AG08395 (cell line): ENCODE measurements at regions not wholly inside any gene's neighbourhood (a gene's known extent, or its start where the extent isn't known, plus 50 kb on each side); places are given as distances from the start of the nearest gene placed in this dataset.
"Not testable (repeated sequence)": the region's sequence is repeated elsewhere in the genome, so short reads cannot be mapped to it uniquely, and the experiment has no call there.

ENCODE experiments used
- DNase-seq: peaks from one replicate; pipeline ENCODE4 v3.0.0; 2012; ENCODE audit warnings: mixed read lengths, low spot score

DNA sequence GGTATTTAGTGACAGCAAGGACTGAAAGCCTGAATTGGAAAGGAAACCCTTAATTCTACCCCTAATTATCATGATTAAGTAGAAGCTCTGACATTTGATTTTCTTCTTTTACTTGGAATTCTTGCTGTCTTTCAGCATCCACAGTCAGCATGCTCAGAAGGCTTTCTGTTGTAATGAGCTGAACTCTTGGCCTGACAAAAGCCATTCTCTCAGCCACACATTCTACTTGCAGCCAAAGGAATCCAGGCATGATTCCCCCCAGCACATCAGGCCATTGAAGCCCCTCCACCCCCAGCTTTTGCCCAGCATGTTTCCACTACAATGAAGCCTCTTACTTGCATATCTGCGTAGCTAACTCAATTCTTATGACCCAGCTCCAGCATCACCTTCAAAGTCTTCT, 94.3 kb upstream of the FRMD4A start:
- no peak for DNase-seq

DNA sequence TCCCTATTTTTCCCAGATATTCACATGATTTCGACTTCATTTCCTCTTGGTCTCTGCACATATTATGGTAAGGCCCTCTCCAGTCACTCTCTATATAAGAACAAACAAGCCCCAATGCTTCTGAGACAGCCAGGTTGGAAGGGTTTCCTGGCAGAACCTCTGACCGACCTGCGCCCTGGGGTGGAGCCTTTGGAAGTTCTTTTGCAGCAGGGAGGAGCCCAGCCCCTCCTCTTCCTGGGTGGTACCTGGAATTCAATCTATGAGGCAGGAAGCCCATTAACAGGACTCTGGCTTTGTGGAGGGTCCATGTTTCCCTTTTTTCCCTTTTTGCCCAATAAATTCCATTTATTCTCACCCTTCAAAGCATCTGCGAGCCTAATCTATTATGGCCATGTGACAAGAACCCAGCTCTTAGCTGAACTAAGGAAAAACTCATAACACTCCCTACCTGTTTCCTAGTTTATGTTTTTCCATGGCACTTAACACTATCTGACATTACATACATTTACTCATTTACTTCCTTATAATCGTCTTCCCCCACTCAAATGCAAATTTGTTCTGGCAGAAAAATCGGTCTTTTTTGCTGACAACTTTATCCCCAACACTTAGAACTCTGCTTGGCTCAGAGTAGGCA, 92.5 kb upstream of the FRMD4A start:
- no peak for DNase-seq

DNA sequence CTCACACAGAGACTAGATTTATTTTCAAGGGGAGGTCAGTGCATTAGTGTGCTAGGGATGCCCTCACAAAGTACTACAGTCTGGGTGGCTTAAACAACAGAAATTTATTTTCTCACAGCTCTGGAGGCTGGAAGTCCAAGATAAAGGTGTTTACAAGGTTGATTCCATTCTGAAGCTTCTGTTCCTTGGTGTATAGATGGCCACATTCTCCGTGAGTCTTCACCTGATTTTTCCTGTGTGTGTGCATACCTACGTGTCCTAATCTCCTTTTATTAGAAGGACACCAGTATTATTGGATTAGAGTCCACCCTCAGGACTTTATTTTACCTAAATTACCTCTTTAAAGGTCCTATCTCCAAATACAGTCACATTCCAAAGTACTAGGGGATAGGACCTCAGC, 91.7 kb upstream of the FRMD4A start:
- no peak for DNase-seq

DNA sequence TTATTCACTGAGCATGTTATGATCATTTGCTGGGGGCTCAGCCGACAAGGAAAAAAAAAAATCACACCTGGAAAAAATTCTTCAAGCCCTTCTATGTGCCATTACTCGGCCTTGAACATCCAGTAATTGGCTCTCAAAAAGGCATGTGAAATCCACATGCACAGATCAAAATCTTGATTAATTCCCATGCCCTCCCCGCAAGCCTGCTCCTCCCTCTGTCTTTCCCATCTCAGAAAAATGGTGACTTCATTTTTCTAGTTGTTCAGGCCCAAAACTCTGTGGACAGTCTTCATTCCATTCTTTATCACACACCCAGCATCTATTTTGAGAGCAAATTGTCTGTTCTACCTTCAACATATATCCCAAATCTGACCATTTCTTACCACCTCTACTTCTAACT, 91.2 kb upstream of the FRMD4A start:
- no peak for DNase-seq

DNA sequence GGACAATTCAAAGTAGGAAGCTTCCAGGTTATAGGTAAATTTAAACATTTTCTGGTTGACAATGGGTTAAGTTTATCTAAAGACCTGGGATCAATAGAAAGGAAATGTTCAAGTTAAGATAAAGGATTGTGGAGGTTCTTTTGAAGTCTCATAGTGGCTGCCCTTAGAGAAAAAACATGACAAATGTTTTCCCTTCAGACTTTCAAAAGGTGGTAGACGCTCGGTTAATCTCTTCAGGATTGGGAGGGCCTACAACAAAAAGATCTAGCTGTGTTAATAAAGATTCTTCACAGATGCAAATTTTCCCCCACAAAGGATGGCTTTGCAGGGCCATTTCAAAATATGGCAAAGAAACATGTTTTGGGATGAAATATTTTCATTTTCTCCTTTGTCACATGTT, 86.6 kb upstream of the FRMD4A start:
- DNase-seq: not testable (repeated sequence)

DNA sequence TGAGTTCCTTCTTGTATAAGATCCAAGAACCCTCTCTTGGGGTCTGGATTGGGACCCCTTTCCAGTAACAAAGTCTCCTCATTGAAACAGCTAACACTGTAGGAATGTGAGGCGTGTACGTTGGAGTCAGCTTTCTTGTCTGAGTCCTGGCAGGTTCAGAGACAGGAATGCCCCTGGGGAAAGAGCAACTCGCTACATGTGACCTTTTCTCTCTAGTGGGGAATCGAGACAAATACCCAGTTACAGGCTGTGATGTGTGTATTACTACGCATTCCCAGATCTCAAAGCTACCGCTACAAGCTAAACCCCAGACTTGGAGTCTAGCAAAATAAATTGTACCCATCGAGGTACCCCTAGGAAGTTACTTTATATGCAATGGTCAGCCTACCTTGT, 85.6 kb upstream of the FRMD4A start:
- no peak for DNase-seq

DNA sequence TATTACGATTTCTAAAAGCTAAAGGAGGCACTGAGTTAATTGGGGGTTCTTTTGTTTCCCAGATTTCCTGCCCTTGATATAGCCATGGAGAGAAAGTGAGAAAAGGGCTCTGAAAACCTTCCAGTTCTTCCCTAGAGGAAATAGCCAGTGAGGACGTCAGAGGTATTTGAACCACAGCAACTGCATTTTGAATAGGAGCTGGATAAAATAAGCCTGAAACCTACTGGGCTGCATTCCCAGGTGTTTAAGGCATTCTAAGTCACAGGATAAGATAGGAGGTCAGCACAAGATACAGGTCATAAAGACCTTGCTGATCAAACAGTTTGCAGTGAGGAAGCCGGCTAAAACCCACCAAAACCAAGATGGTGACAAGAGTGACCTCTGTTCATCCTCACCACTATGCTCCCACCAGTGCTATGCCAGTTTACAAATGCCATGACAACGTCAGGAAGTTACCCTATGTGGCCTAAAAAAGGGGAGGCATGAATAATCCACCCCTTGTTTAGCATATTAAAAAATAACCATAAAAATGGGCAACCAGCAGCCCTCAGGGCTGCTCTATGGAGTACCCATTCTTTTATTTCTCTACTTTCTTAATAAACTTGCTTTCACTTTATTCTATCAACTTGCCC, 85.1 kb upstream of the FRMD4A start:
- DNase-seq: no peak

DNA sequence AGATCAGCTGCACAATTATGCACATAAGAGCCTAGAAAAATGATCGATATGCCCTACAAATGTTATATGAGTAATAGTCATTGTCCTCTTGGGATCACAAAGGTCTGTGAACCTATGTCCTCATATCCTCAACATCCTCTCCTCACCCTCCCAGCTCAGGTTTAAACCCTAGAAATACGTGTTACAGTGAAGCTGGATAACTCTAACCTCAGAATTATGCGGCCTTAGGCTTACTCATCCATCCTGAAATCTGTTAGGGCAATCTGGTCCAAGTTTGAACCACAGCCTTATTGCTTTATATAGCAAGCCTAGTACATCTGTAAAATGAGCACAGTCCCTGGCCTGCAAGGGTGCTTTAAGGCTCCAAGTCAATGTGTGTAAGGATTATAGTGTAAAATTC, 84.2 kb upstream of the FRMD4A start:
- DNase-seq: peak; percentile 63

DNA sequence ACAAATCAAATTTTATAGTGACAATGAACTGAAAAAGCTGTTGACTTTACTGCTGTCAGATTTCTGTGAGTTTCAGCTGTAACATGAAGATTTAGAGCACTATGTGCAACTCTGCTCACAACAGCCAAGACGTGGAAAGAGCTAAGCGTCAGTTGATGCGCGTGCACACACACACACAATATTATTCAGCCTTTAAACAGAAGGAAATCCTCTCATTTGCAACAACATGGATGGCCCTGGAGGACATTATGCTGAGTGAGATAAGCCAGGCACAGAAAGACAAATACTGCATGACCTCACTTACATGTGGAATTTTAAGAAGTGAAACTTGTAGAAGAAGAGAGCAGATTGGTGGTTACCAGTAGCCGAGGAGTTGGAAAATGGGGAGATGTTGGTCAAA, 82.8 kb upstream of the FRMD4A start:
- no peak for DNase-seq

DNA sequence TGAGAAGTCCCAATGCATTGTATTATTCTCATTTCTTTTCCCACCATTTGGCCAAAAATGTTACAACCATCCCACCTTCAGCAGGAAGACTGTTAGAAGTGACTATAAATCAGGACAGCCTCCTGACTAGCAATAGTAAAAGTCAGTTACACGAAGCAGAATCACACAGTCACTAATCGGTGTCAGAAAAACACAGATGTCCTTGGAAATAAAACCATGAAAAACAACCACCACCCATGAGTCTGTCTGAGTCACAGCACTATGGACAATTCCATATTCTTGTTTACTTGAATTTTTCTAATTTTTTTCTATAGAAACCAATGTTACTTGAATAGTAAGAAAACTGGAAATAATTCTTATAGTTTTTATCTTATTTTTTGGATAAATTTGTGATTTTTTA, 81.9 kb upstream of the FRMD4A start:
- peak; percentile 11 for DNase-seq

DNA sequence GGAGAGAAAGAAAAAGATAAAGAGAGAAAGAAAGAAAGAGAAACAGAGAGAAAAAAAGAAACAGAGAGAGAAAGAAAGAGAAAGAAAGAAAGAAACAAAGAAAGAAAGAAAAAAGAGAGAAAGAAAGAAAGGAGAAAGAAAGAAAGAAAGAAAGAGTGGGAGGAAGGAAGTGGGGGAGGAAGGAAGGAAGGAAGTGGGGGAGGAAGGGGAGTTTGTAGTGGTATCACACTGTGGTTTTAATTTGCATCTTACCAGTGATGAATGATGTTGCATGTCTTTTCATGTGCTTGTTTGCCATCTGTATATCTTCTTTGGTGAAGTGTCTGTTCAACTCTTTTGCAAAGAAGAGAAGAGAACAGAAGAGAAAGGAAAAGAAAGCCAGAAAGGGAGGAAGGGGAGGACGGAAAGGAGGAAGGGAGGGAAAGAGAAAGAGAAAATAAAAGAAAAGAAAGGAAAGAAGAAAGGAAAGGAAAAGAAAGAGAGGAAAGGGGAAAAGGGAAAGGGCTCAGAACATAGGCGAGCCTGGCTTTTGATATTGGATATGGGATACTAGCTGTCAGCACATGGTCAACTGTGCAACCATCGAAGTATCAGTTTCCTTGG, 79.2 kb upstream of the FRMD4A start:
- no peak for DNase-seq

DNA sequence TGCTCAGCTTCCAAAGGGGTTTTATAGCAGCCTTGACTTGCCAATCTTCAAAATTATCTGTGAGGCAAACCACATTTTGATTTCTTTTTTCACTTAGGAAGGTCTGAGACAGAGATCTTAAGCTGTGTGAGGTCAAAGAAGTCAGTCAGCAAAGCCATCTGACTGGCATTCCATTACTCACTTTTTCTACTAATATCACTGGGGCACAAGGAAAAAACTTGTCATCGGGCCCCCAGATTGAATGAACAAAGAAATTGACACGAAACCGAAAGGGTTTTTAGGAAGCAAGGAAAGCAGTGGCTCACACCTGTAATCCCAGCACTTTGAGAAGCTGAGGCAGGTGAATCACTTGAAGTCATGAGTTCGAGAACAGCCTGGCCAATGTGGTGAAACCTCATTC, 78.5 kb upstream of the FRMD4A start:
- no peak for DNase-seq

DNA sequence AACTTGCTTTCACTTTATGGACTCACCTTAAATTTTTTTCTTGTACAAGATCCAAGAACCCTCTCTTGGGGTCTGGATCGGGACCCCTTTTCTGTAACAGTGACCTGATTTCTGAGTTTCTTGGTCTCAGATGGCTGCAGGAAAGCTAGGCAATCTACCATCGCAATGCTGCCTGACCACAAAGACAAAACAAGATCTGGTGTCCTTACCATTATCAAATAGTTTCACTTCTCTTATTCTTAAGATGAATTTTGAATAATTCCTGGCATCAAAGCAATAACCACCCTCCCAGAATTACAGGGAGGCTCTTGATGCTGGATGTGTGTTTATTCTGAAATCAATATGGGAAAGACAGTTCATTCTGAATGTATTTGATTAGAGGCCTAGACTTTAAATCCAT, 77.4 kb upstream of the FRMD4A start:
- no peak for DNase-seq

DNA sequence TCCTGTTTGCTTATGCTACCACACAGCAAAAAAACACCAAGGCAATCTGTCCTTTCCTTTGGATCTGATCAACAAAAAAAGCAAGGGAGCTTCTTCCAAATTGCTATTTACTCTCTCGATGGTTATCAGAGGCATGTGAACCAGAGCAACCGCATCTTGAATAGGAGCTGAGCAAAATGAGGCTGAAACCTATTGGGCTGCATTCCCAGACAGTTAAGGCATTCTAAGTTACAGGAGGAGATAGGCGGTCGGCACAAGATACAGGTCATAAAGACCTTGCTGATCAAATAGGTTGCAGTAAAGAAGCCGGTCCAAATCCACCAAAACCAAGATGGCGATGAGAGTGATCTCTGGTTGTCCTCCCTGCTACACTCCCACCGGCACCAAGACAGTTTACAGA, 76.8 kb upstream of the FRMD4A start:
- DNase-seq: no peak

DNA sequence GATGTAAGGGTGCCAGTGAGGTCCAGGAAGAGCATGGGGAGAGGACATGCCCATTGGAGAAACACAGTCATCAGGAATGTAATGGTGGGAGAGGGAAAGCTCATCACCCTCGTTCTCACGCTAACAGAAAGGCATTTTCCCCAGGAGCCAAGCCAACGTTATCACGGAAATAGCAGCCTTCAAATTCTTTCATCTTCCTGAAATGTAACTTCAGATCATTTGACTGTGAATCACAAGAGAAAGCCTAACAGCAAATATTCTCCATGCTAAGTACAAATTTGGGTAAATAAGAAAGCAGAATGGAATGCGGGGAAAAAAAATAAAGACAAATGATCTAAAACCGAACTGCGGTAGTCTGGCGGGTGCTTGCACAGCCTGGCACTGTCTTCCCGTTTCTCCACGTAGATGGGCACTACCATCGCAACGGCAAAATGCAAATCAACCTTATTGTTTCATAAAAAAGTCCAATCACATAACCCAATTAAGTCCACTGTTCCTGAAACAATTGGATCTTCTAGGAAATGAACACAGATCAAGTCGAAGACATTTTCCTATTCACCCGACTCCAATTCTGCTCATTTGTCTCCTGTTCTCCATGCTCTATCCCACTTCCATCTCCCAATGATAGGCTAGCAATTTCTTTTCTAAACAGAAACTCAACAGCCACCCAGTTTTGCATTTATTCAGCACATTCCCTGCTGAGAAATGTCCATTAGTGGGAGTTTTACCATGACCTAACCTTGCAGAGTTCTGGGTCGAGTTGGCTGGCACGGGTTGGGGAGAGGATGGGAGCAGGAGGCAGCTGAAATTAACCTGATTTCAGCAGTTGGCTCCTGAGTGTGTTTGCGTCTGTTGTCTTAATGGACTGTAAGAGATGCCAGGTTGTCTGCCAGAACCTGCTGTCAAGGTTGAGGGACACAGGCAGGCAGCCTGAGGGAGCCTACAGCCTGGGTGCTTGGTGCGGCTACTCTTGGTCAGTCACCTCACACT, 74.6 kb upstream of the FRMD4A start:
- peak; percentile 65 for DNase-seq

DNA sequence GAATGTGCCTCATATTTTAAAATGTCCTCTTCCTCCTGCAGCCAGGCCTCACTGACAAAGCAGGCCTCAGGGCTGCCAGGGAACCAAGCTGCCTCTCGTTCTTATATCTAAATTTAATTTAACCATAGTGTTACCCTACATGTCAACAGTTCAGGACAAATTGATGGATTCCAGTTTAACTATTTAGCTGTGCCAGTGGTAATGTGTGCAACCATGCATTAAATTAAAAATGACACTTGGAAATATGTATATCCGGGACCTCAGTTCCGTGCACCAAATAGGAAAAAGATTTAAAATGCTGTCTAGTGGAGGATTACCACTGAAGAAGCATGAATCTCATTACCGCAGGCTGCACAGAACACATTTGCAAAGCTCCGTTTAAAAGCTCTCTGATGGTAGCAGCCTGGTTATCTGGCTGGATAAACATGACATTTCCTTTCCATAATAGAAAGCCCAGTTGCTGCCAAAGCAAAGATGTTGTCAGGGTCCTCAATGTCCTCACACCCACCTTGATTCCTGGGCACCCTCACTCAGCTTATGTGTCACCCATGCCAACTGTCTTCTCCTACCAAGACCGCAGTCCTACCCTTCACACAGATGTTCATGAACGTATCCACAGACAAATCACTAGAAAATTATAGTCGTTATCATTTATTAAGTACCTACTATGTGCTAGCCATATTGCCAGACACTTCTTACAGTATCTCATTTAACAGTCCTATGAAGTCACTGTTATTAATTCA, 73.3 kb upstream of the FRMD4A start:
- no peak for DNase-seq

DNA sequence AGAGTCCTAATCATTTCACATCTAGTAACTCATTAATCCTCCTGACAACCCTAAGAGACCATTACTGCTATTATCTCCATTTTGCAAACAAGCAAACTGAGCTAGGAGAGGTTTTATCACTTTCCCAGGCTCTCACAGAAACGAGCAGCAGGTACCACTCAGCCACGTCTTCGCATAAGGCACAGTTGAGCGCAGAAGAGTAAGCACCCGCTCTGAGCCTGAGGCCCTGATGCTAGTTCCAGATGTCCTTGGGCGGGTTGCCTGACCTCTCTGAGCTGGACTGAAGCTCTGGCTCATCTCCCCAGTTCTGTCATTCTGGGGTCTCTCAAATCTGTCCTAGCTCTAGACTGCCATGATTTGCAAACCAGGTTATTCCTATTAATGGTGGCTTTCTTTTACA, 72.6 kb upstream of the FRMD4A start:
- DNase-seq: no peak

DNA sequence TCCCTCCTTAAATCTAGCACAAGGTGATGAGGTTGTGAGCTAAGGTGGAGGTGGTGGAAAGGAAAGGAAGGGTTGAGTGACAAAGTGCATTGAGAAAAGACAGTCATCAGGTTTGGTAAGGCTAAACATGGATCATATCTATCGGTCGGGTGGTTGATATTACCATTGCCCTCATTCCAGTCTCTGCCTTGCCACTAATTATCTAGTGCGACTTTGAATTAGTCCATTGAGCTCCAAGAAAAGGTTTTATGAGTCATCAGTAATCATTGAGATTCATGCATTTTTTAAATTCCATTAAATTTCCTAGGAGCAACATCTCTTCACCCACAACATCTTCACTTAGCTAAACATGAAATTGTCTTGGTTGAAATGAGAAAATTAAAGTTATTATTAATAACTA, 68.9 kb upstream of the FRMD4A start:
- DNase-seq: no peak

DNA sequence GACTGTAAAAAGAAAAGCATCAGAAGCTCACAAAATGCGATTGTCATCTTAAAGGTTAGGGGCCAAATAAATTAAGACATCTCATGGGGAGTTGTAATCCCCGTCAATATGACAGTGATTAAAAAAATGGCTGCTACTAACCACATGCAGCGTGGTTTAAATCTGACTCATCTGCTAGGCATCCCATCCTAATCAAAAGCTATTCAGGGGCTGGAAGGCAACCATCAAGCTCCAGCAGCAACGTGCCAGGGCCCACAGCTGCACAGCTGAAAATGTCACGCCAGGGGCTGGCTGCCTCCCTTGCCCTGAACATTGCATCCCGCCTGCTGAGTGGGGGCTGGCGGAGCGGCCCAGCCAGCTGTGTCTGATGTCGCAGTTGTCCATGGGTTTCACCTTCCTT, 66.3 kb upstream of the FRMD4A start:
- DNase-seq: peak; percentile 94

DNA sequence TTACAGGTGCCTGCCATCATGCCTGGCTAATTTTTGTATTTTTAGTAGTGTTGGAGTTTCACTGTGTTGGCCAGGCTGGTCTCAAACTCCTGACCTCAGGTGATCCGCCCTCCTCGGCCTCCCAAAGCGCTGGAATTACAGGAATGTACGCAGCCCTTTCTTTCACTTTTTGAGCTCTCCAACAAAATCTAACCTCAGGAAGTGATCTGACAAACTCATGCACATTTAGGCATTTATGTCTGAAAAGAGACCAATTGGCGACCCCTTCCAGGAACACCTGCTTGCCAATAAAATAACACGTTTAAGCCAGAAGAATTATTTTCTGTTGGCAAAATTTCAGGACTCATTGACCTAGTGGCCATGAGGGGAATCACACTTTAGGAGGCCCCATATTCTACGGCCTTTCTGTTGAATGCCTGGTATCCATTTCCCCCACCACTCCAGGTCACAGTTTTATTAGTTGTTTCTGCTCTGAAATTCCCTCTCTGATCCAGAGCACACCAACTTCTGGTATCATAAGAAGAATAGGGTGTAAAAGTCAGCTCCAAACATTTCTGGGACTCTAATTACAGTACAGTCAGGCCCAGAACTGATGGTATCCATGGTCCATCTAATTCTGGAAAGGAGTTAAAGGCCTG, 65.8 kb upstream of the FRMD4A start:
- peak; percentile 54 for DNase-seq

DNA sequence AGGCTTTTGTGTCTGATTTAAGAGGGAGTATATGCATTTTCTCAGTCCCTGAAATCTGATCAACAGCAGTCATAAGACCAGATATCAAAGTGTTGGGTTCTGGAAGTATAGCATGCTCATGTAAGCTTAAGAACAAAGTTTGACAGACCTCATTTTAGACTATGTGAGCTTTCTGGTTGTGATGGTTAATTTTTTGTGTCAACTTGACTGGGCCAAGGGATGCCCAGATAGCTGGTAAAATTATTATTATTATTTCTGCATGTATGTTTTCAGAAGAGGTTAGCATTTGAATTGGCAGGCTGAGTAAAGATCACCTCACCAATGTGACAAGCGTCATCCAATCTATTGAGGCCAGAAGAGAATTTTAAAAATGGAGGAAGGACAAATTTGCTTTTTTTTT, 63.5 kb upstream of the FRMD4A start:
- no peak for DNase-seq

DNA sequence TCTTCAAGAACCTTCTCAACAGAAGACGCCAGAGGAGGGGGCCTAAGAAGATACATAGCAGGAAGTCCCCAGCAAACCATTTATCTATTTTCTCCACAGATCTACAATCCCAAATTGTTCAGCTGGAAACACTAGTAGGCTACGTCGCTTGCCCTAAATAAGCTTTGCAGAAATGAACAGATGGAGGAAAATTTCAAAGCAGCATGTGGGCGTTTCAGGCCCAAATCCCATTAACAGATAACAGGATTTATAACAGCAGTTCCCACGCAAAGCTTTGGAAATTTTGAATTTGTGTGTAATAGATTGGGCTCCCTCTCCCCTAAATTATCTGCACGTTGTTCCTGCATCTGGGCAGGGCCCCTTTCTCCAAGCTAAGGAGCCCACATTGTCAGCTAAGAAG, 60.6 kb upstream of the FRMD4A start:
- no peak for DNase-seq
